Dermis blood vessel endothelial cell (primary cell): ENCODE measurements at regions not wholly inside any gene's neighbourhood (a gene's known extent, or its start where the extent isn't known, plus 50 kb on each side); places are given as distances from the start of the nearest gene placed in this dataset.
"Not testable (repeated sequence)": the region's sequence is repeated elsewhere in the genome, so short reads cannot be mapped to it uniquely, and the experiment has no call there.

Experiments used
- DNase-seq: peaks from one replicate; pipeline ENCODE4 v3.0.0; 2010

DNA sequence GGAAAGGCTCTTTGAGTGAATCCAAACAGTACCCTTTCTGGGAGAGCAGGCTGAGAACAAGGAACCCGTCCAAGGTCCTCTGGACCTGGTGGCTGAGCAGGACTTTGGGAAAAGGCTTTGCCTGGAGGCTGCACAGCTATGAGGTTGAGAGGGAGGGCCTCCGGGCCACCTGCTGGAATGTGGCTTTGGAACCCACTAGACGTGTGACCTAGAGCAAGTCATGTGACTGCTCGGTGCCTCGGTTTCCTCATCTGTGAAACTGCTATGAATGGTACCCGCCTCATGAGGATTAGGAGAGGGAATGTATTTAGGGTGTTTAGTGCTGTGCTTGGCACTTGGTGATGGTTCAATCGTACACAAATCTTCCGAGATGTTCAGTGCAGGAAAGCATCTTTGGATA, 50.4 kb downstream of the HAPSTR1 start:
- no peak for DNase-seq

DNA sequence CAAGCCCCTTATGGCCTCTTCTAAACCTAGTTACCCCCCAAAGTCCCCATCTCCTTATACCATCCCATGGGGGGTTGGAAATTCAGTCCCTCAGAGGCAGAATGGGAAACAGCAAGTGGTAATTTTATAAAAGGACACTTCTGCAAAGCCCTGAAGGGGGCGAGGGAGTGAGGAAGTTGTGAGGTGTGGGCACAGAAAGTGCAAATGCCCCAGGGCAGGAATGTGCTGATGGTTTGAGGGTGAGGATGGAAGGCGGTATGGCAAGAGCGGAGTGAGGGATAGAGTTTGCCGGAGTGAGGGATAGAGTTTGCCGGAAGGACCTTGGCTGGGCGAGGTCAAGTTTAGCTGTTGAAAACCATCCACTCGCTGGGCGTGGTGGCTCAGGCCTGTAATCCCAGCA, 52.7 kb downstream of the HAPSTR1 start:
- no peak for DNase-seq

DNA sequence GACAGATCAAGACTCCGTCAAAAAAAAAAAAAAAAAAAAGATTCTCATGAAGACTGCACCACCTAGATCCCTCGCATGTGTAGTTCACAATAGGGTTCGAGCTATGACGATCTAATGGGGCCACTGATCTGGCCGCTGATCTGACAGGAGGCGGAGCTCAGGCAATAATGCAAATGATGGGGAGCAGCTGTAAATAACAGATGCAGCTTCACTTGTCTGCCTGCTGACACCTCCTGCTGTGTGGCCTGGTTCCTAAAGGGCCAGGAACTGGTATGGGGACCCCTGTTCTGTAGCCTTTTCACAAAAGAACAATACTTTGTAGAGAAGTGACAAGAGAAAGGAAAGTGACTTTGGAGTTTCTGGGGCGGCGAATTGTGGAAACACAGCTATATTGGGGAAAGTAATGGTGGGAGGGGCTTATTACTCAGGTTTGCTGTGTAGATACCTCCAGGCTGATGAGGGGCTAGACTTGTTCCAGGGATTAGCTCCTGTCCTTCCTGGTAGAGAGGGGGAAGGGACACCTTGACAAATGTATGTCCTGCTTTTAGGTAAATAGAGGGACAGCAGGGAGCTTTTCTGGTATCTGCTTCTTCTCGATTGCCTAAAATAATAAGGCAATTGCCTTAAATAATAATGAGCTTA, 57.1 kb downstream of the HAPSTR1 start:
- no peak for DNase-seq

DNA sequence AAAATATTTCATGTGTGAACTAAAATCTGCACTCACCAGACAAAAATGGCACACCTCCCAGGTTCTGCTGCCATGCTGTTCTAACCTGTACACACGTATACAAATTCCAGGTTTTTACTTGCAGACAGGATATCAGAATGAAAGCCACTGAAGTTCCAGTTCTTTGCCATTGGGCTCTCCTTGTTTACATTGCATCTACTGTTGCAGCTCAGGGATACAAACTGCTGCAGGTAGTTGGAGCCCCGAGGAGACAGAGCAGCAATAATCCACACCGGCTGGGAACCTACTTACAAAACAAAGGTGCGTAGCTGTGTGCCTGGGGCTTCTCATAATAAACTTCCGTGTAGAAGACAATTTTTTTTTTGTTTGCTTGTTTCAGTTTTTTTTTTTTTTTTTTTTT, 59.6 kb downstream of the HAPSTR1 start:
- no peak for DNase-seq

DNA sequence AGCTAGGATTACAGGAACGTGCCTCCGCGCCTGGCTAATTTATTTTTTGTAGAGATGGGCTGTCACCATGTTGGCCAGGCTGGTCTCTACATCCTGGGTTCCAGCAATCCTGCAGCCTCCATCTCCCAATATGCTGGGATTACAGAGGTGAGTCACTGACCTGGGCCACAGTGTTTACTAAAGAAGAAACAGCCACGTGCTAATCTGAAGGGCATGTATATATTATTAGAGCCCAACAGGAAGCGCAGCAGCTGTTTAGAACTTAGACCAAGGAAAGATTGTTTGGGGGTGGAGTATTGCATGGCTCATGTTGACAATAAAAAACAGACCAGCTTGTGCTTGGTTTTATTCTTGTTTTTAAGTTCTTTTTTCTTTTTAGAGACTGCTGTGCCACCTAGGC, 60.2 kb downstream of the HAPSTR1 start:
- no peak for DNase-seq

DNA sequence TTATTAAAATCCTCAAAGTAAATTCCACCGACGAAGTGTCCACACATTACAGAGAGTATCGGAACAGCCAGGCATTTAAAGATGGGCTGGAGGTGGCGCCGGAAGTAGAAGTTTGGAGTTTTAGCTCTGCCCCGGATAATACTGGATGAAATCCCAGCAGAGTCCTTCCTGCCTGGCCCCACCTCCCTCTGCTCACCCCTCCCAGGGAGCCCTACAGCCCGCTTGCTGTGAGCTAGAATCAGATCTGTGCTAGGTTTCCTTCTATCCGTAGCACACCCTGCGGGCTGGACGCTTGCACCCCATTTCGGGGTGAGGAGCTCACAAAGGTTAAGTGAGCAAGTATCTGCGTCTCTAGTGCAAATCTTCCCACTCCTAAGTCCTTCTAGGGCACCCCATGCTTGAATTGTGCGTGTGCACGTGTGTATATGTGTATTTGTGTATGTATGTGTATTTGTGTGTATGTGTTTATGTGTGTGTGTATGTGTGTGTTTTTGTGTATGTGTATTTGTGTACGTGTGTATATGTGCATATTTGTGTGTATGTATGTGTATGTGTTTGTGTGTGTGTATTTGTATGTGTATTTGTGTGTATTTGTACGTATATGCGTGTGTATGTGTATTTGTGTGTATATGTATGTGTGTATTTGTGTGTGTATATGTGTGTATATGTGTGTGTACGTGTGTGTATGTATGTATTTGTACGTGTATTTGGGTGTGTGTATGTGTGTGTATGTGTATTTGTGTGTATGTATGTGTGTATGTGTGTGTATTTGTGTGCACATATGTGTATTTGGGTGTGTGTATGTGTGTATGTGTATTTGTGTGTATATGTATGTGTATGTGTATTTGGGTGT, 61.4 kb downstream of the HAPSTR1 start:
- DNase-seq: no peak

DNA sequence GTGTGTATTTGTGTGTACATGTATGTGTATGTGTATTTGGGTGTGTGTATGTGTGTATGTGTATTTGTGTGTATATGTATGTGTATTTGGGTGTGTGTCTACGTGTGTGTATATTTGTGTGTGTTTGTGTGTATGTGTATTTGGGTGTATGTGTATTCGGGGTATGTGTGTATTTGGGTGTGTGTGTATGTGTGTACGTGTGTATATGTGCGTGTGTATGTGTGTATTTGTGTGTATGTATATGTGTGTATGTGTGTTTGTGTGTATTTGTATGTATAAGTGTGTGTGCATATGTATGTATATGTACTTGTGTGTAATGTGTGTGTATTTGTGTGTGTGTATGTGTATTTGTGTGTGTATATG, 62.0 kb downstream of the HAPSTR1 start:
- no peak for DNase-seq

DNA sequence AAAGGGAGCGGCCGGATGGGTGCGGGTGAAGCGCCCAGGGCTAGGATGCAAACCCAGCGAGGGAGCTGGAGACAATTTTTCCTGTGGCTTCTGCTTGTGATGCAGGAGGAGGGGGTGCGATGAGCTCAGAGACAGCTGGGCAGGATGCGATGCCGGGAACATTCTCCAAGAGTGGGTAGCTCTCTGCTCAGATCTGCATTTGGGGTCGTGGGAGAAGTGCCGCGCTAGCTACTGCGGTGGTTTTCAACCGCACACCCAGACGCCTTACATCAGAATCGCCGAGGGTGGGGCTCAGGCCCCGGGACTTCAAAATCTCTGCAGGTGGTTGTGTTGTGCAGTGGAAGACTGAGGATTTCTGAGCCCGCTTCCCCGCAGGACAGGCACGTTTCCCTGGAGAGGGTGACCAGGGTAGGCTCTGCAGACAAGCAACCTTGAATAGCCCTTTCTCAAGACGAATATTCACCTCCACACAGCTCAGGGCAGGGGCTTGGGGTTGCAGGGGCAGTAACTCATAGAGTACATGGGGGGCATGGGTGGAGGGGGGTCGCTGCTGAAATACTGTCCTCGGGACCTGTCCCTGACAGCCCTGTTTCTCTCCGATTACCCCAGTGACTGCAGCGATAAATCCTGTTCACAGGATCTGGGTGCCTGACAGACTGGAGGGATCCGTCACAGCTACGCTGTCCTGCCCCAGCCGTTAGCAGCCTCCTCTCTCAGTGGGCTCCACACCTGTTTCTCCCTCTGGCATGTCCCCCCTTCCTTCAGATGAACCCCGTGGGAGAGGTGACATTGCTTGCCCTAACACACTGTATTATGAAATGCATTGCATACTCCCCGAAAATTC, 63.3 kb downstream of the HAPSTR1 start:
- DNase-seq: no peak

DNA sequence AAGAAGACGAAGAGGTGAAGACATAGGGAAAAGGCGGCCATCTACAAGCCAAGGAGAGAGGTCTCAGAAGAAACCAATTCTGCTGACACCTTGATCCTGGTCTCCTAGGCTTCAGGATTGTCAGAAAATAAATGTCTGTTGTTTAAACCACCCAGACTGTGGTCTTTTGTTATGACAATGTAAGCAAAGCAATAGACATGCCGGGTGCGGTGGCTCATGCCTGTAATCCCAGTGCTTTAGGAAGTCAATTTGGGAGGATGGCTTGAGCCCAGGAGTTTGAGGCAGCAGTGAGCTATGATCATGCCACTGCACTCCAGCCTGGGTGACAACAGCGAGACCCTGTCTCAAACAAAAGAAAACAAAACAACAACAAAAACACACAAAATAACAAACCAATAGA, 64.4 kb downstream of the HAPSTR1 start:
- DNase-seq: no peak

DNA sequence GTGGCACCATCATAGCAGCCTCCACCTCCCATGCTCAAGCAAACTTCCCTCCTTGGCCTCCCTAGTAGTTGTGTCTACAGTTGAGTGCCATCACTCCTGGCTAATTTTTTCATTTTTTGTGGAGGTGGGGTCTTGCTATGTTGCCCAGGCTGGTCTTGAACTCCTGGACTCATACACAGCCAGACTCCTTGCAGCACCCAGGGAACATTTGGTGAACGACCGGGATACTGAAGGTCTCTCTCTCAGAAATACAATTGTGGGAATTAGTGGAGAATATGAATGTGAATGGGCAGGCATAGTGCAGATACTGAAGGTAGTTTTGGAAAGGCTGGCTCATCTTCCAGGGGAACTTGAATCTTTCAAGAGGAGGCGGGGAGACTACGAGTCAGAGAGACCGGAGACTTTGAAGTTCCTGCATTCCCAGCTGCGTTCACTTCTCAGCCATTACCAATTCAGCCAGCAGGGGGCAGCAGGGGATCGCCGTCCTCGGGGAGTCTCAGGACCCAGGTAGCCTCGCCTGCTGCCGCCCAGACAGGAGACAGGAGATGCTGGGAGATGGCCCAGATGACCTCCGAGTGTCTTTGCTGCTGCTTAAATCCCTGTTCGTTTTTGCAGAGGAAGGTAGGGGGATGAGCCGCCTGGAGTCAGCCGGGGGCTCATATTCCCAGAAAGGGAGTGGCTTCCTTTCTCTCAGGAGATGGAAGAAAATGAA, 68.6 kb downstream of the HAPSTR1 start:
- DNase-seq: peak; percentile 64

DNA sequence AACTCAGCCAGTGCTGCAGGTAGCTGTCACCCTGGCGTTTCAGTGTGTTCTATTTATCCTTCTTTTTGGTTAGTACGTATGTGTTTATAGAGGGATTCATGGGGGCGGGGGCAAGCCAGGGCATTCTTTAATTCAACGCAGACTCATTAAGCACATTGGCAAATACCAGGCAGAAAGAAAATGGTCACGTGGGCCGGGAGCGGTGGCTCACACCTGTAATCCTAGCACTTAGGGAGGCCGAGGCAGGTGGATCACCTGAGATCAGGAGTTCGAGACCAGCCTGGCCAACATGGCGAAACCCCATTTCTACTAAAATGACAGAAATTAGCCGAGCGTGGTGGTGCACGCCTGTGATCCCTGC, 69.1 kb downstream of the HAPSTR1 start:
- DNase-seq: no peak

DNA sequence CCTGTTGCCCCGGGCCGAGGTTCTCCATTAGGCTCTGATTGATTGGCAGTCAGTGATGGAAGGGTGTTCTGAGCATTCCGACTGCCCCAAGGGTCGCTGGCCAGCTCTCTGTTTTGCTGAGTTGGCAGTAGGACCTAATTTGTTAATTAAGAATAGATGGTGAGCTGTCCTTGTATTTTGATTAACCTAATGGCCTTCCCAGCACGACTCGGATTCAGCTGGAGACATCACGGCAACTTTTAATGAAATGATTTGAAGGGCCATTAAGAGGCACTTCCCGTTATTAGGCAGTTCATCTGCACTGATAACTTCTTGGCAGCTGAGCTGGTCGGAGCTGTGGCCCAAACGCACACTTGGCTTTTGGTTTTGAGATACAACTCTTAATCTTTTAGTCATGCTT, 74.2 kb downstream of the HAPSTR1 start:
- DNase-seq: no peak

DNA sequence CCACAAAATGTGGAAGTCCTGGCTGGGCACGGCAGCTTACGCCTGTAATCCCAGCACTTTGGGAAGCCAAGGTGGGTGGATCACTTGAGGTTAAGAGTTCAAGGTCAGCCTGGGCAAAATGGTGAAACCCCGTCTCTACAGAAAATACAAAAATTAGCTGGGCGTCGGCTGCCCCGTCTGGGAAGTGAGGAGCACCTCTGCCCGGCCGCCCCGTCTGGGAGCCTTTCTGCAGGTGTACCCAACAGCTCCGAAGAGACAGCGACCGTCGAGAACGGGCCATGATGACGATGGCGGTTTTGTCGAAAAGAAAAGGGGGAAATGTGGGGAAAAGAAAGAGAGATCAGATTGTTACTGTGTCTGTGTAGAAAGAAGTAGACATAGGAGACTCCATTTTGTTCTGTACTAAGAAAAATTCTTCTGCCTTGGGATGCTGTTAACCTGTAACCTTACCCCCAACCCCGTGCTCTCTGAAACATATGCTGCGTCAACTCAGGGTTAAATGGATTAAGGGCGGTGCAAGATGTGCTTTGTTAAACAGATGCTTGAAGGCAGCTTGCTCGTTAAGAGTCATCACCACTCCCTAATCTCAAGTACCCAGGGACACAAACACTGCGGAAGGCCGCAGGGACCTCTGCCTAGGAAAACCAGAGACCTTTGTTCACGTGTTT, 75.0 kb downstream of the HAPSTR1 start:
- not testable (repeated sequence) for DNase-seq

DNA sequence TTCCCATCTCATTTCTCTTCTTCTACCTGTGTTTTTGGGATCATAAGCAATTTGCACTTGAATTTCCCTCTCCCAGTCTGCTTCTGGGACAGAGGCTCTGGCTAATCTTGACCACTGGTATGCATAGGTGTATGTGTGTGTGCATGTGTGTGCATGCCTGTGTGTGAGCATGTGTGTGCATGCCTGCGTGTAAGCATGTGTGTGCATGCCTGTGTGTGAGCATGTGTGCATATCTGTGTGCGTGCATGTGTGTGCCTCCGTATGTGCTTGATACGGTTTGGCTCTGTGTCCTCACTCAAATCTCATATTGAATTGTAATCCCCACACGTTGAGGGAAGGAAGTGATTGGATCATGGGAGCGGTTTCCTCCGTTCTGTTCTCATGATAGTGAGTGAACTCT, 77.7 kb downstream of the HAPSTR1 start:
- DNase-seq: no peak

DNA sequence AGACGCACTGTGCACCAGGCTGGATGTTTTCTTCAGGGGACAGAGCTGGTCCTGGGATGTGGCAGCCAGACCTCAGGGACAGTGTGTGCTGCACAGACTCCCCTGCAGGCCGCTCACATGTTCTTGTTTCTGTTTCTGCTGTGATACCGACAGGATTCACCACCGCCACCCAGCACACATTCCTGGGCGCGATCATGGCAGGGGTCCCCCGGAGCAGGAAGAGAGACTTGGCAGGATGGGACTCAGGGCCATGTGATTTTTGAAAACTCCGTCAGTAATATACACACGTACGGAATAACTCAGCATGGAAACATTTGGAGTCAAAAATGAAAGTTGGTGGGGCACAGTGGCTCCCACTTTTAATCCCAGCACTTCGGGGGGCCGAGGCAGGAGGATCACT, 79.0 kb downstream of the HAPSTR1 start:
- no peak for DNase-seq

DNA sequence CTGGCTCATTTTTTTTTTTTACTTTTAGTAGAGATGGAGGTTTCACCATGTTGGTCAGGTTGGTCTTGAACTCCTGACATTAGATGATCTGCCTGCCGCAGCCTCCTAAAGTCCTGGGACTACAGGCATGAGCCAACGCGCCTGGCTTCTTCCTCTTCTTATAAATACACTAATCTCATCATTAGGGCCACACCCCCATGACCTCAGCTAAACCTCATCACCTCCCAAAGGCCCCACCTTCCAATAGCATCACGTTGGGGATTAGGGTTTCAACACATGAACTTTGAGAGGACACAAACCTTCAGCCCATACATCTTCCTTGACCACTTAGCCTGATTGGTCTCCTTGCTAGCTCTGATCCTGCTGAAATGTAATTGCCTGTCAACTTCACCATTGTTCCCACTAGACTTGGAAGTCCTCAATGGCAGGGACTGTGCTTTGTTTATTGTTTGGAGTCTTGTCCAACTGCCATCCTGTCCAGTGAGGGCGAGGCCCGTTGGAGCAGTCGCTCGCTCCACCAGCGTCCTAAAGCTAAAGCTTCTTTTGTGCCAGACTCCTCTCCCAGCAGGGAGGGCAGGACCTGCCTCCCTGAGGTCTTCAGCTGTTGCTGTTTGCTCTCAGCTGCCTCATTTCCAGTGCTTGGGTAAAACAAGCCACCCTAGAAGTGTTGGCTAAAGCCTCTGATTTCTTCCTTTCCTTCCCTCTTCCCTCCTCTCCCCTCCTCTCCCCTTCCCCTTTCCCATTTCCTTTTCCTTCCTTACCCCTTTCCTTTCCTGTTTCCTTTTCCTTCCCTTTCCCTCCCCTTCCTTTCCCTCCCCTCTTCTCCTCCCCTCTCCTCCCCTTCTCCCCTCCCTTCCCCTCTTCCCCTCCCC, 85.3 kb downstream of the HAPSTR1 start:
- DNase-seq: no peak

DNA sequence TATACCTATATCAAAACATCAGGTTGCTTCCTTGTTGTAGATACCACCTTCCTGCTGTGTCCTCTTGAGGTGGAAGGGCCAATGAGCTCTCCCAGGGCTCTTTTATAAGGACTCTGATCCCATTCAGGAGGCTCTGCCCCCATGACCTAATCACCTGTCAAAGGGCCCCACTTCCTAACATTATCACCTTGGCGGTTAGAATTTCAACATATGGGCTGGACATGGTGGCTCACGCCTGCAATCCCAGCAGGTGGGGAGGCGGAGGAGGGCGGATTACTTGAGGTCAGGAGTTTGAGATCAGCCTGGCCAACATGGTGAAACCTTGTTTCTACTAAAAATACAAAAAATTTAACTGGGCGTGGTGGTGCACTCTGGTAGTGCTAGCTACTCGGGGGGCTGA, 86.4 kb downstream of the HAPSTR1 start:
- DNase-seq: no peak

DNA sequence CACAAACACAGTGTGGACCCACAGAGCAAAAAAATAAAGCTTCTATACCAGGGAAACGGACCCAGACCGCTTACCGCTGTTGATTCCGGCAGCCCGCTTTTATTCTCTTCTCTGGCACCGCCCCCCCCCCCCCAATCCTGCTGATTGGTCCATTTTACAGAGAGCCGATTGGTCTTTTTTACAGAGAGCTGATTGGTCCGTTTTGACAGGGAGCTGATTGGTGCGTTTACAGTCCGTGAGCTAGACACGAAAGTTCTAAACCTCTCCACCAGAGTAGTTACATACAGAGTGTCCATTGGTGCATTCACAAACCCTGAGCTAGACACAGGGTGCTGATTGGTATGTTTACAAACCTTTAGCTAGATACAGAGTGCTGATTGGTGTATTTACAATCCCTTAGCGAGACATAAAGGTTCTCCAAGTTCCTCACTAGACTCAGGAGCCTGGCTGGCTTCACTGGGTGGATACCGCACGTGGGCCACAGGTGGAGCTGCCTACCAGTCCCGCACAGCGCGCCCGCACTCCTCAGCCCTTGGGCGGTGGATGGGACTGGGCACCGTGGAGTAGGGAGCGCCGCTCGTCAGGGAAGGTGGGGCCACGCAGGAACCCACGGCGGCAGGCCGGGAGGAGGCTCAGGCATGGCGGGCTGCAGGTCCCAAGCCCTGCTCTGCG, 92.4 kb downstream of the HAPSTR1 start:
- no peak for DNase-seq

DNA sequence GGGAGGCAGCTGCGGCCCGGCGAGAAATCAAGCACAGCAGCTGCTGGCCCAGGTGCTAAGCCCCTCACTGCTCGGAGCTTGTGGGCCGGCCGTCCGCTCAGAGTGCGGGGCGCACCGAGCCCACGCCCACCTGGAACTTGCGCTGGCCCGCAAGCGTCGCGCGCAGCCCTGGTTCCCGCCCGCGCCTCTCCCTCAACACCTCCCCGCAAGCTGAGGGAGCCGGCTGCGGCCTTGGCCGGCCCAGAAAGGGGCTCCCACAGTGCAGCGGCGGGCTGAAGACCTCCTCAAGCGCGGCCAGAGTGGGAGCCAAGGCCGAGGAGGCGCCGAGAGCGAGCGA, 92.9 kb downstream of the HAPSTR1 start:
- DNase-seq: no peak

DNA sequence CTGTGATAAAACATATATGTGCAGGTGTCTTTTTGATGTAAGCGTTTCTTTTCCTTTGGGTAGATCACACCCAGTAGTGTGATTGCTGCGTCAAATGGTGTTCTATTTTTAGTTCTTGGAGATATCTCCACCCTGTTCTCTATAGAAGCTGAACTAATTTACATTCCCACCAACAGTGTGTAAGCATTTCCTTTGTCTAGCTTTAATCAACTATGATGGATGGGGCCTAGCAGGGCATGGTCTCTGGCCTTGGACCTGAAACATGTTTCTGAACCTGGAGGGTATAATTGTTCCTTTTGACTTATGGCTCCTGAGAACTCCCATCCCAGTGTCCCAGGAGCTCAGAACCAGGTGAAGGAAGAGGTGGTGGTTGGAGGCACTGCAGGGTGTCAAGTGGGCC, 93.9 kb downstream of the HAPSTR1 start:
- no peak for DNase-seq

DNA sequence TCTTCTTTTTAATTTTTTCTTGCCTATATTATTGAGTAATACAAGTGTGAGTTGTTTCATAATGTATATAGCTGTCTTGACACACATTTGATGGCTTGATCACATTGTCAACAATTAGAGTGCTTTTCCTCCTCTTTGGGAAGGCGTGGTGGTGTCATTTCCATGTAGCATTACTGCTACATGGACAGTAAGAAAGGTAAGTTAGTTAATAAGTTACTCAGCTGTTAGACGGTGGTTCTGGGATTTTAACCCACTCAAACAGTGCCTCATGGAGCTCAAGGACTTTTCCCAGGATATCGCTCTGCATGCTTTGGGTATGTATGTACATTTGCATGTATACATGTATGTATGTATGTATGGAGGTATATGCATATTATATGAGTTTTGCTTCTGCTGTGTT, 94.6 kb downstream of the HAPSTR1 start:
- DNase-seq: no peak
